ENCODE measurements at regions not wholly inside any gene's neighbourhood (a gene's known extent, or its start where the extent isn't known, plus 50 kb on each side); places are given as distances from the start of the nearest gene placed in this dataset.
"Not testable (repeated sequence)": the region's sequence is repeated elsewhere in the genome, so short reads cannot be mapped to it uniquely, and the experiment has no call there.

DNA sequence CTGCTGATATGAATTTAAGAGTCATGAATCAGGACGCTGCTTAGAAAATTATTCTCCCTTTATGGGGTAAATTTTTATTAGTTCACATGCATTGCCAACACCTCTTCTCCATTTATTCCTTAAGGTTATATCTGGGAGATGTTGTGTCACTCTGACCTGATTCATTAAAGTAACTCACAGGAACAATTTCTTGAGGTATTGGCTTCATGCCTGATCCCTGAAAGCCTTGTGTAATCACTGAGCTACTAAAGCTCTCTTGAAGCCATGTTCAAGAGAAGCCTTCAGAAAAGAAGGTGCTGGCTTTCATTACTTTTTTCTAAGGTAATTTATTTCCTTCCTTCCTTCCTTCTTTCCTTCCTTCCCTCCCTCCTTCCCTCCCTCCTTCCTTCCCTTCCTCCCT, 420.6 kb downstream of the RAB38 start:
- FAIRE-seq: no peak

DNA sequence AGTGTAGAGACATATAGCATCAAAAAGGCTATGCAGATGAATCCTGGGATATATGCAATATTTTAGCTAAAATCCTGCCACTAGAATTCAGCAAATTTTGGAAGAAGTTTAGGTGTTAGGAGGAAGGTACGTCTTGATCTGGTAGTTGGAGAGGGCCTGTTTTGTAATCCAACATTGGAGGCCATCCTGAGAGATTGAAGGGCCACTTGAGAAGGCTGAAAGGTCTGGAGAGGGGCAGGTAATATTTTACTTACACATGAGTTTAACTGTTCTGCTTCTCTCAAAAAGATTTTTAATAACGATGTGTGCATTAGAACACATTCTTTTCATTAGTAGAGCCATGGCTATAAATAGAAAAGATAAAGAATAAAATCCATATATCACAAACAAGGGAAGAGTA, 422.1 kb downstream of the RAB38 start:
- no peak for FAIRE-seq

DNA sequence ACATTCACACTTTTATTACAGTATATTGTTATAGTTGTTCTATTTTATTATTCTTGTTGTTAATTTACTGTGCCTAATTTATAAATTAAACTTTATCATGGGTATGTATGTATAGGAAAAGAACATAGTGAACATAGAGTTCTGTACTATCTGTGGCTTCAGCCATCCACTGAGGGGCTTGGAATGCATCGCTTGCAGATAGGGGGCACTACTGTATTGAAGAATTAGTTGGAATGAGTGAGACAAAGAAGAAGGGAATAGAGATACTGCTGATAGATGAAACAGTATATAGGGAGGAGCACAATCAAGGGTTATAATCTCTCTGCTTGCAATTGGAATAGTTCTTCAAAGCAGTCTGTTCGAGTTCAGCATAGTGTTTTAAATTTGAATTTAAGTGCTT, 432.2 kb downstream of the RAB38 start:
- FAIRE-seq: no peak

DNA sequence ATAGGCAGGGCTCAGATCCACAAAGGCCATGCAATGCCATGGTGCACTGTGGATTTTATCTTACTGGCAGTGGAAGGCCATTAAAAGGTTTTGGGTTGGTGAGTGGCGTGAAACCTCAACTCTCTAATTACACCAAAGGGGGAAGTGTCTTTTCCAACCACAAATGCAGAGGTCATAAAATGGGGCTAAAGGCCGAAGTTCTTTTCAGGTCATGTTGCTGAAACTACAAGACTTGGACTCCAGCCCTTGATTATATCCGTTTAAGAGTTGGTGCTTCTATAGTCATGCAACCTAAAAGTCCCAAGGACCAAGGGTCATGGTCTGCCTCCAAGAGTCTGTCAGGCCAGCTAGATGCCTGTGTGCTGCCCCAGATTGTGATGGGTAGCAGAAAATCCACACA, 434.3 kb downstream of the RAB38 start:
- FAIRE-seq: no peak

DNA sequence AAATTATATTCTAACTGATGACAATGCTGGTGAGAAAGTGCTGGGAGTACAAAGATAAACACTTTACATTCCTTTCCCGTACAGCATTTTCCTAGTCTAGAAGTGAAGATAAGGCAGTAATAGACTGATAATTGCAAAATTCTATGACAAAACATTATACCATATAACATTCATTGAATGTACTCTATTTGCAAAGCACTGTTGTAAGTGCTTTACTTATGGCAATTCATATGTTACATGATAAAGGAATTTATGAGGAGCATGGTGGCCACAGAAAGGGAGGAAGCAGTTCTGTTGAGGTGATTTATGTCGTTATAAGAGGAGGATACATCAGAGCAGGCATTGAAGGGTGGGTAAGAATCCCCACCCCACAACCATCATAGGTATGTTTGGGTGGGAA, 434.8 kb downstream of the RAB38 start:
- FAIRE-seq: no peak

DNA sequence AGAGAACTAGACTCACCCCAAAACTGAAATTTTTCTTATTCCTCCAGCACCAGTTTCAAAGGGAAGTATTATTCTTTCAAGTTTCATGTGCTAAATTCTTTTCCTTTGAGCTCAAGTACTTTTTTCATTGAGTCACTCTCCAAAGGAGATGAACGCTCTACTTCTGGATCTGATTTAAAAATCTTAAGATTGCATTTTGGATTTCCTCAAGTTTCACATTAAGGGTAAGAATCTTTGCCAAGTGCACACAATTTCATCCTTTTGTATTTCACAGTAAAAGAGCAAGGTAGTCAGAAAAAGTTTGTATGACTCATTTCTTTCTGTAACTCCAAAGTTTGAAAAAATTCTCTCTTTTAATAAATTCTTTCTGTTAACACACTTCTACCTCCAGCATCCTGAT, 435.5 kb downstream of the RAB38 start:
- FAIRE-seq: no peak

DNA sequence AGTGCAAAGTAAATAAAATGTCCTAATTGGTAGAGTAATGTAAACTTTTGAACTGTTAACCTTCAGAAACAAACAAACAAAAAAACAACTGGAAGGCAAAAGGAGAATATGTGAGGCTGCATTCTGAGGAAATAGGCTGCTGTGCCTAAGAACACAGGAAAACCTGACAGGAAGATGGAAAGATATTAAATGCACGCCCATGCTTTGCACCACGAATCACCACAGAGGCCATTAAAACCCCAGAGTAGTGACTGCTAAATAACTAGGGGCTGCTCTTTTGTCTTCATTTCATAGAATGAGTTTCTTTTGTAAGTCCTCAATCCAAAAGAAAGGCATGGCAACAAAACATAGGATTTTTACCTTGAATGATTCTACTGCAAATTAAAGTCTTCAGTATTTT, 436.0 kb downstream of the RAB38 start:
- no peak for FAIRE-seq

DNA sequence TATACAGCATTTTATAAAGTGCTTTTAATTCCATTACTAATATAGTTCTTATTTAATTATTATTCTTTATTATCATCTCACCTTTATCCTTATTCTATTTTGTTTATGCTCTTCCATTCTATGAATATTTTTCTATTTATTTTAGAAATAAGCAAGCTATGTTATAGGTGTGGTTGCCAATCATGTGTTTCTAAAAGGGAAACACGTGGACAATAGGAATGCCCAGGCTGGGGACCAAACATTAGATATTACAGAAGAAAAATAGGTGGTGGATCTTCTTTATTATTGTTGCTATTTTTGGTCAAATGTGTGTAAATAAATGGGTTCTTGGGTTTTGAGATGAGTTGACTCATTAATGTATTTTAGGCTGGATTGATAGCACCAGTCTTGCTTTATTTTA, 438.3 kb downstream of the RAB38 start:
- FAIRE-seq: no peak

DNA sequence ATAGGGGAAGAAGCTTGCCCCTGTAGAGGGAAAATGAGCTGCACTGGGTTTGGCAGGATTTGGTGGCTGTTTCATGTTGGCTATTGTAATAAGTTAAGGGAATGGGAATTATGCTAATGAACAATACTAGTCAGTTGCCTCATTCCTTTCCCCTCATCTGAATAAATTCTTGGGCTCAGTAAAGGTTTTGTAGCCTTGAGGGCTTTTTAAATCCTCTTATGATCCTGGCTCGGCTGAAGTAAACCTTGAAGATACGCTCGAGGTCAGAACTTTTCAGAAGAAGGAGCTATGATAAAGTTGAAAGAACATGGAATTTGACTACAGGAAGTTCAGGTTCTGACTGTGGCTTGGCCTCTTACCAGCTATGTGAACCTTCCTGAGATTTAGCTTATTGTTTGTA, 448.7 kb downstream of the RAB38 start:
- FAIRE-seq: no peak

DNA sequence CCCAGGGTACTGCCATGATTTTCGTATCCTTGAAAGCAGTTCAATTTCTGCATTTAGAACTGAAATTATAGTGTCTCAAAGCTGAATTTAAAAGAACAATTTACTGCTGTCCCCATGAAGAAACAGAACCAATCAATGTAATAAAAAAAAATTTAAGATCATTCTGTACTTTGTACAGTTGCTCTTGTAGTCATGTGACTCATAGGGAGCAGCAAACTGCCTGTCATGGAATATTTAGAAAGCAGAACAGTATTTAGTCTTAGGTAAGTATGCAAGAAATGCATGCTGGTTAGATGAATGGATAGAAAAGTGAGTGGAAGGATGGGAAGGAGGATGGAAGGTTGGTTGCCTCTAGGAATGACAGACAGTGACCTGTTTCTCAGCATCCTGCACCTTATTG, 450.9 kb downstream of the RAB38 start:
- FAIRE-seq: no peak

DNA sequence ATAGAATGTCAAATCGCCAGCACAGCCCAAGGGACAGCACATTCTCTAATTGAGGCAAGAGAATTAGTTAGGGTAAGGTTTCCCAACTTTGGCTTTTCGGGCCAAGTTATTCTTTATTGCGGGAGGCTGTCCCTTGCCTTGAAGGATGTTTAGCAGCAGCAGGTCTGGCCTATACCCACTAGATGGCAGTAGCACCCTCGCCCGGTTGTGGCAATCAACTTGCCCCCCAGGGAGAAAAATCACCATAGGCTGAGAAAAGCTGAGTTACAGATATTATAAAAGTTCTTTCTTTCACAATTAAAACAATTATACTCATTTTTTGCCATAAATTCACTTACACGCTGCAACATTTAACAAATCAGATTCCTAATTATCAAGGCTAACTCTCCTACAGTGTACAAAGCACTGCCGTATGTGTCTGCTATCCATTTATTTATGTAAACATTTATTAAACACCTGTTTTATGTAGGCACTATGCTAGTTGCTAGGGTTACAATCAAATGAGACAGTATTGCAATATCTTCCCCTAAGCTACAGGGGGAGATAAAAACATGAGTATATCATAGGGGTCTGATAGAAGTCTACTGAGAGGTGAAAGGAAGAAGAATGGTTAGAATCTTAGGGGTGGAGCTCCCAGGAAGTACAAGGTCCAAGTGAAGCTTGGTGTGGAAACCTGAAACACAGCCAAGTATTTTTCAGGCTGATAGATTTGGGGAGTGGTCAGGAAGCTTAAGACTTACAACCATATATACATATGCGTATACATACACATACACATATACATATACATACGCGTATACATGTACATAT, 452.3 kb downstream of the RAB38 start:
- no peak for FAIRE-seq

DNA sequence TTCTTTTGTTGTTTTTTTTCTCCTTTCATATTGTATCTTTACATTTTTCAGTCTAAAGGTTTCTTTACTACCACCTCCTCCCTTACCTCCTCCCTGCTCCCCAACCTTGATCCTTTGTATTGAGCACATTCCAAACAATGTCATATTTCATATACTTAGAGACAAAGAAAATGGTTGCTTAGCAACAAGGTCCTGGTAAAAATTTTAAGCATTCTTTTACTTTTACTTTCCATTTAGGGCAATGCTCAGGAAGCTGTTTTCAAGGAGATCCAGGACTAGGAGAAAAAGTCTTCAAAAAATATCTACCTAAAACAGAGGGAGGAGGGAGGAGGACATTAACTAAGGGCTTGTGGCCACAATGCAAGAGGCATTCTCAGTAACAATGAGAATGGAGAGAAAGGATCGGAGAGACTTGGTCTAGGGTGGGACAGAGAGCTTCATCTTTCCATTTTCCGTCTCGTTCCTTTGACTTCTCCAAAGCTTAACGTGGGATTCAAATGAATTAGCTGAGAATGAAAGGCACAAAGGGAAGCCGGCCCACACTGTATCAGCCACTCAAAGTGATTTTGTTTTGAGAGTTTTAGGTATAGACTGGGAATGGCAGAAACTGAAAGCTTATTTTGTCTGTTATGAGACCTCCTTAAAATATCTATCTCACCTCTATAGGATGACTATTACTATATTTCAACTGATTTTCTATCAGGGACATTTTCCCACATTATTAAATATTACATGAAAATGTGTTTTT, 455.7 kb downstream of the RAB38 start:
- no peak for FAIRE-seq

DNA sequence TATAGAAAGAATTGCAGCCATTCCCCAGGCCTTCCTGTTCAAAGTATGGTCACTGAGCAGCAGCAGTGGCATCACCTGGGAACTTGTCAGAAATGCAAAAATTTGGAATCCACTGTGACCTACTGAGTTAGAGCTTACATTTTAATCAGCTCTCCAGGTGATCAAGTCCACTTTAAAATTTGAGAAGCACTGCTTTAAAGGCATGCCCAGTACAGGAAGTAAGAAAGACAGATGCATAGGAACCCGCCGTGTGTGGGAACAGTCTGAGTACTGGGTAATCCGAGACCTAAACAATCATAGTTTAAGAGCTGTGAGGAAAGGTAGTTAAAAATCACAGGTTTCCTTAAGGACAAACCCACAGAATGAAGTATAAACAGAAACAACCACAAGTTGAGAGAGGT, 462.4 kb downstream of the RAB38 start:
- no peak for FAIRE-seq

DNA sequence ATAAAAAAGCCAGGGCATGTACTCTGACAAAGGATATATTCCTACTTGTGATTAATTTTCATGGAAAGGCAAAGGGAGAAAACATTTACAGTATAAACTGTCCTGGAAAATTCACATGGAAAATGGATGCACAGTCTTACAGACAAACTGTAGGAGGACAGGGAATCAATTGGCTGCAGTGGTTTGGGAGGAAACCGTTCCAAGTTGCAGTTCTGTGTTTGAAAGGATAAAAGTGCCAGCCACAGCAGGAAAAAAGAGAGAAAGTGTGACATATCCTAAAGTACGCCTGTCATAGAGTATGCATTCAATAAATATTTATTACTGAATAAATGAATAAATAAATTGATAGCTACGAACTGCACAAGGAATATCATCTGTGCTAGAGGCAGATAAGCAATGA, 462.9 kb downstream of the RAB38 start:
- FAIRE-seq: no peak

DNA sequence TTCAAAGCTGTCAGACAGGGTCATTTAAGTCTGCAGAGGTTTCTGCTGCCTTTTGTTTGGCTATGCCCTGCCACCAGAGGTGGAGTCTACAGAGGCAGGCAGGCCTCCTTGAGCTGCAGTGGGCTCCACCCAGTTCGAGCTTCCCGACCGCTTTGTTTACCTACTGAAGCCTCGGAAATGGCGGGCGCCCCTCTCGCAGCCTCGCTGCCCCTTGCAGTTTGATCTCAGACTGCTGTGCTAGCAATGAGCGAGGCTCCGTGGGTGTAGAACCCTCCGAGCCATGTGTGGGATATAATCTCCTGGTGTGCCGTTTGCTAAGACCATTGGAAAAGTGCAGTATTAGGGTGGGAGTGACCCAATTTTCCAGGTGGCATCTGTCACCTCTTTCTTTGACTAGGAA, 471.7 kb downstream of the RAB38 start:
- not testable (repeated sequence) for FAIRE-seq

DNA sequence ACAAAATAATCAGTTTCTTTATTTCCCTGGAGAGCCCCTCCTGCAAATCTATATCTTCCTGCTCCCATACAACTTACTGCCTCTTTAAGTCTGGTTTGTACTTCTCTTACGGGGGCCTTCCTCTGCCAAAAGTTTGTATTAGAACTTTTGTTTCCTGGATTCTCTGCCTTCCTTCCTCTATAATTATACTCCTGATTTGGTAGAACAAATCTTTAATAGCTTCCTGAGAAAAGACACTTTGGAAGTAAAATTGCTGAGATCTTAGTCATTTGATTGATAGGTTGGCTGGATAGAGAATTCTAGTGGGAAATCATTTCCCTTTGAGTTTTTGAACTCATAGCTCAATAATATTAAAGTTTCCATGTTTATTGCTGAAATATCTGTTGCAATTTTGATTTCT, 499.2 kb downstream of the RAB38 start:
- no peak for FAIRE-seq

DNA sequence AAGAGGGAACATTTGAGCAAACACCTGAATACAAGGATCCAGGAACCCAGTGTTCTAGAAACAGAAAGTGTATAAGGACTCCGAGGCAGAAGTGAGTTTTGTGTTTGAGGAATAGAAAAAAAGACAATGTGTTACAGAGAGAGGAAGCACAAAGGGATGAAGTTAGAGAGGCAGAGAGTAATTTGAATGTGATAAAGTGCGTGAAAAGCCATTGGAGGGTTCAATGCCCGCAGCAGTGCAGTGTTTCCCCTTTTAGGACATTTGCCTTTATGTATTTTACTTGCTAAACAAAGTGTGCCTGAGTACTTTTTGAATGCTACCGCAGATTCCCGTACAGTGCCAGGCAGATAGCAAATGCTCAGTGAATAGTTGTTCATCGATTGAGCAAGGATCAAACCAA, 508.5 kb downstream of the RAB38 start:
- no peak for FAIRE-seq

DNA sequence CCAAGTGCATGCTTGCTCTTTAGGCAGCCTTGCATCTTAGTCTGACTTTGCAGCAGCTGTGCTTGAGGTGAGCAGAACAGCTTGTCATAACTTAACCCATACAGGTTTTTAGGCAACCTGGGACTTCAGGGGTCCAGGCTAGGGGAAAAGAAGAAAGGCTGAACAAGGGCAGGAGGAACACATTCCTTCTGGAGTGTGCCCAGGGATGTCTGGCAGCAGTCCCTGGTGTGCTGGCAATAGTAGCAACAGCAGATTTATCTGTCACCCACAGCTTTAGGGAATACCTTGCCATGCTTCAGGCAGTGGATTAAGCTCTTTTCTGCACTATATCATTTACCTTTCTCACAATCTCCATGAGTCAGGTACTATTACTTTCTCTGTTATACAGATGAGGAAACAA, 513.0 kb downstream of the RAB38 start:
- no peak for FAIRE-seq

DNA sequence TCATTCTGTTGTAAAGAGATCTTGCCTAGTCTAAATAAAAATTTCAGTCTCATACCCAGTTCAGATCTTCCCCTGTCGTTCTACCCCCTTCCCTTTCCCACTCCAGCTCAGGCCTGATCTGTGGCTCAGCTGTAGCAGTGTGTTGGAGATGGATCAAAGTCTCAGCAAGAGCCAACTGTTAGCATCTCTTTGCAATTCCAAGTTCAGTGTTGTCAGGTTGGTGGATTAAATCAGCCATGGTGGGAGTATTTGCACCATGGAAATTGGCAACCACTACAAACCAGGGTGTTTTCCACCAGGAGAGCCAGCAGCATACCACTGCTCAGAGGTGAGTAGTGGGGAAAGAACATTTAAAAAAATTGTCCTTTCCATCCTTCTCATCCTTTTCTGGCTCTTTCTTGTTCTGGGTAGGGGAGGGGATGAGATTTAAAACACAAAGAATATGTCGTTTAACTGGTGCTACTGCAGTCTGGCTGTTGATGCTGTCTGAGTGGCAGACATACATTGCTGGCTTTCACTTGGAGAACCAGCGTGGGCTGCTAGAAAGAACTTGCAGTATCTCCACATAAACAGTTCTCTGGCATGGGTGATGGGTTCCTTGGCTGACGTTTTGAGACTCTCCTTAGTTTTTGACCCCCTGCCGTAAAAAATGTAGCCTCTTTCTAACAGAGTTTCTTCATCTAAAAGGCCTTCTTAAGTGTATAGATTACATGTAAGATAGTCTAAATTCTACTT, 514.1 kb downstream of the RAB38 start:
- FAIRE-seq: no peak

DNA sequence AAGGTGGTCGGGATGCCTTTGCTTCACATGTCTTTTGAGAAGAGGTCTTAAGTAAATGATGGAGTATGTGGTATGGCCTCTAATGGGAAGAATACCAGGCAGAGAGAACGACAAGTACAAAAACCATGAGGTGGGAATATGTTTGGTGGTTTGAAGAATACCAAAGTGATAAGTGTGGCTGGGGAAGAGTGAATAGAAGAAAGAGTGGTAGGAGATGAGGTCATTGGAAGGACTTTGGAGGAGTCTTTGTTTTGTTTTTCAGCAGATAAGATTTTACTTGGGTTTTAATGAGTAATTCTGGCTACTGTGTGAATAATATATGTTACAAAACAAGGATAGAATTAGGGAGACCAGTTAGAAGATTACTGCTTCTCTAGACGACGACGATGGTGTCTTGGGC, 515.4 kb downstream of the RAB38 start:
- FAIRE-seq: no peak

DNA sequence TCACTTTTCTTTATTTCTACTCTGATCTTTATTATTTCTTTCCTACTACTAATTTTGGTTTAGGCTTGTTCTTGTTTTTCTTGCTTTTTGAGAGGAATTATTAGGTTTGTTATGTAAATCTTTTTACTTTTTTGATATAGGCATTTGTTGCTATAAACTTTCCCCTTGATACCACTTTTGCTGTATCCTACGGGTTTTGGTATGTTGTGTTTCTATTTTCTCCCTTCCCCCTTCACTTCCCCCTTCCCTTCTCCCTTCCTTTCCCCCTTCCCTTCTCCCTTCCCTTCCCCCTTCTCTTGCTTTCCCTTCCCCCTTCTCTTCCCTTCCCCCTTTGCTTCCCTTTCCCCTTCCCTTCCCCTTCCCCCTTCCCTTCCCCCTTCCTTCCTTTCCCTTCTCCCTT, 529.6 kb downstream of the RAB38 start:
- FAIRE-seq: no peak

DNA sequence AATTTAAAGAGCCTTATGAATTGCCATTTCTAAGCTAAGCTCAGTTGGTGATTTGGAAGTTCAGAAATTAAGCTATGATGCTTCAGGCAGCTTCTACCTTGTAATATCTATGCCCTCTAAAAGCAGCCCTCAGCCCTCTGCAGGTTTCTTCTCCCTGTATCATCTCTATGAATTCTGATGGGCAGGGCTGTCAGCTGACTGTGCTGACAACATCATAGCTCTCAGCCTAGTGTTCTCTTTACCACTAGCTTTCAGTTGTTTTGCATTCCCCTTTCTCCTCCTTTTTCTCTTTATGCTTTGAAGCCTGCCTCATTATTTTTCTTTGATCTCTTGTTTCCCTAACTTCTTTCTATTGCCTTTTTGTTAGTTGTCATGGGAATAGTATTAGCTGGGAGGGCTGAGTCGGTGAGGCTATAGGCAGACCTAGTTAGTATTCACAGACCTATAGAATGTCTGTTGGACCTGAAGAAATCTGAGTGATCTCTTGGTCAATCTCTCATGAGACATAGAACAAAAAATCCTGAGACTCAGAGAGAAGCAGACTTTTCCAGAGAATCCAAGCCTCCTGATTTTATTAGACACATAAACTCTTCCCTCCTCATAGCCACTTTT, 535.4 kb downstream of the RAB38 start:
- FAIRE-seq: no peak

DNA sequence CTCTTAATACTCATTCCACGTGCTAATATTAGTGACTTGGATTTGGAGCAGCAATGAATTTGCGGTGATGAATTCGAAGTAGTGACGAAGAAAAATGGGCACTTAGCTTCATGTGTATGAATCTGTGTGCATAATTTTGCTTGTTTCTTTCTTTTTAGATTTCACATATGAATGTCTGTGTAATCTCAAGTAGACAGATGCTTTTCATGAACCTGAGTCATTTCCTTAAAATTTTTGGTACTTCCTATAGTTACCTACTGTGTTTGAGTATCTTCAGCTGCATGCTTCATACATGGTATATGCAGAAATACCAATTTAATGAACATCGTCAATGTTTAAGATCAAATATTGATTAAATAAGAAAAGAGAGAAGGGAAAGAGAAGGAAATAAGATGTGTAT, 540.2 kb downstream of the RAB38 start:
- FAIRE-seq: no peak

DNA sequence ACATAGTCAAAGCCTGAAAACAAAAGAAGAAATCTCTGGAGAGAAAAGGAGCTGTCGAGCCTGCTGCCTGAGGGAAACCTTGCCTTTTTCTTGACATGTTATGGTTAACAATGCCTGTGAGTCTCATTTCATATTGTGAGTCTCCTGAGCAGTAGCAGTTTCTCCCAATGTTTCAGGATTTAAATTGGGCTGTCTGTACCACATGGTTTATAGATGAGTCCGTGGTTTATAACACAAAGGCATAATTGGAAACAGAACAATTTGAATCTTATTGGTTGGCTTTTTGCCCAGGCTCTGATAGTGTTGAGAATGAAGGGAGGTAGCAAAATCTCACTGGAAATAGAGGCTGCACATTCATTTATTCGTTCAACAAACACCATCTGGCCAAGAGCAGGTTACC, 540.9 kb downstream of the RAB38 start:
- FAIRE-seq: no peak

Measured in TTC549 (cell line).